GM12872 (cell line): ENCODE measurements at regions not wholly inside any gene's neighbourhood (a gene's known extent, or its start where the extent isn't known, plus 50 kb on each side); places are given as distances from the start of the nearest gene placed in this dataset.

Source experiments
- TF ChIP-seq, protein P1 (sequence below): IDR thresholded peaks from 3 replicates; pipeline ENCODE4 v1.5.1; 2011; ENCODE audit warnings: low read depth, mild to moderate bottlenecking, low read length, moderate library complexity; ENCODE audit not compliant: insufficient read depth

DNA sequence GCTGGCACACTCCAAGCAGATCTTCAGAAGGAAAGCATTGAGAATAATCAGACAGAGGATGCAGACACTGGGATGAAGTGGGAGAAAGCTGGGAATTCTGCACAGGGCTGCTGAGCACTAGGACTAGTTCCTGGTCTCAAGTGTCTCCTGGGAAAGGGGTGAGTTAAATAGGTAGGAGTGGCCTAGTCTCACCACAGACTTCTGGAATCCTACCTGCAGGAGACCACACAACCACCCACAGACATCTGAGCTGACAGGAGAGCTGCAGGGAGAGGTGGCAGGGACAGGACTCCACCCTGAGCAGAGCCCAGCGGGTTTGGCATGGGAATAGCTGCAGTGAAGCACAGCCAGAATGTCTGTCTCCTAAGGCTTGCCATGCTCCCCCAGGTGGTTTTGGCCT is 95.1 kb upstream of the GALNTL6 start:
- TF ChIP-seq, protein P1, sequence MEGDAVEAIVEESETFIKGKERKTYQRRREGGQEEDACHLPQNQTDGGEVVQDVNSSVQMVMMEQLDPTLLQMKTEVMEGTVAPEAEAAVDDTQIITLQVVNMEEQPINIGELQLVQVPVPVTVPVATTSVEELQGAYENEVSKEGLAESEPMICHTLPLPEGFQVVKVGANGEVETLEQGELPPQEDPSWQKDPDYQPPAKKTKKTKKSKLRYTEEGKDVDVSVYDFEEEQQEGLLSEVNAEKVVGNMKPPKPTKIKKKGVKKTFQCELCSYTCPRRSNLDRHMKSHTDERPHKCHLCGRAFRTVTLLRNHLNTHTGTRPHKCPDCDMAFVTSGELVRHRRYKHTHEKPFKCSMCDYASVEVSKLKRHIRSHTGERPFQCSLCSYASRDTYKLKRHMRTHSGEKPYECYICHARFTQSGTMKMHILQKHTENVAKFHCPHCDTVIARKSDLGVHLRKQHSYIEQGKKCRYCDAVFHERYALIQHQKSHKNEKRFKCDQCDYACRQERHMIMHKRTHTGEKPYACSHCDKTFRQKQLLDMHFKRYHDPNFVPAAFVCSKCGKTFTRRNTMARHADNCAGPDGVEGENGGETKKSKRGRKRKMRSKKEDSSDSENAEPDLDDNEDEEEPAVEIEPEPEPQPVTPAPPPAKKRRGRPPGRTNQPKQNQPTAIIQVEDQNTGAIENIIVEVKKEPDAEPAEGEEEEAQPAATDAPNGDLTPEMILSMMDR = no peak

DNA sequence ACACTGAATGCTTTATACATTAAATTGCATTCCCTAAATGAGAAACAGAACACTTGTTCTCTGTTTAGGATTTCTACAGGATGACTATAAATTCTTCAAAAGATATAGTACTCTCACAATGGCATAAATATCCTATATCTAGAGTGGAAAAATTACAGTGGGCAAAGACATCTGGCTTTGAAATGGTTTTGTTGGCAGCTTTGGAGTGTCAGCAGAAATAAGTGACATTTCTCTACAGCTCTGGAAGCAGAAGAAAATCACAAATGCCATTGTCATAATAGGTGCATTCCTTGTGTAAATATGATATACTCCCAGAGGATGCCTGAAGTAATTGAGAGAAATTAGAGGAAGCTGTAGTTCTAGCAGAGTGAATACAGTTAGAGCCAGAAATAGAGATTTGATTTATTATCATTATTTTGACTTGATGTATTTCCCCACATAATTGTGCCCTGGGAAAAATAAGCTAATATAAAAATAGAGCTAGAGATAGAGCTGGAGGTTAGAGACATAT is 95.9 kb upstream of the GALNTL6 start:
- TF ChIP-seq, protein P1 = no peak

DNA sequence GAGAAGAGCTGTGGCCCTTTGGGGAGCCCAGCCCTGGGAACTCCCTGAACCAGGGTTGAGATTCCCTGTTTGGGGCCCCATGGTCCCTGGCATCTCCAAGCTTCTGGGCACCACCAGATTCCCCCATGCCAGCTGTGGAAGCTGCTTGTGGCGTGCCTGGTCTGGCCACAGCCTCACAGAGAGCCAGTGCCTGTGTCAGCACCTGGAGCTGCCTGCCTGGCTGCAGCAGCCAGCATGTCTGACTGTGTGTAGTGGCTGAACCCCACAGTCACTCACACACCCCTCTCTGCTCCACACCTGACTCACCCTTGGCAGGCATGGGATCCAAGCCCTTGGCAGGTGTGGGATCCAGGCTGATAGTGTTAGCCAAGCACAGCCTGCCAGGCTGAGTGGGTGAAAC is 97.2 kb upstream of the GALNTL6 start:
- TF ChIP-seq, protein P1 = no peak

DNA sequence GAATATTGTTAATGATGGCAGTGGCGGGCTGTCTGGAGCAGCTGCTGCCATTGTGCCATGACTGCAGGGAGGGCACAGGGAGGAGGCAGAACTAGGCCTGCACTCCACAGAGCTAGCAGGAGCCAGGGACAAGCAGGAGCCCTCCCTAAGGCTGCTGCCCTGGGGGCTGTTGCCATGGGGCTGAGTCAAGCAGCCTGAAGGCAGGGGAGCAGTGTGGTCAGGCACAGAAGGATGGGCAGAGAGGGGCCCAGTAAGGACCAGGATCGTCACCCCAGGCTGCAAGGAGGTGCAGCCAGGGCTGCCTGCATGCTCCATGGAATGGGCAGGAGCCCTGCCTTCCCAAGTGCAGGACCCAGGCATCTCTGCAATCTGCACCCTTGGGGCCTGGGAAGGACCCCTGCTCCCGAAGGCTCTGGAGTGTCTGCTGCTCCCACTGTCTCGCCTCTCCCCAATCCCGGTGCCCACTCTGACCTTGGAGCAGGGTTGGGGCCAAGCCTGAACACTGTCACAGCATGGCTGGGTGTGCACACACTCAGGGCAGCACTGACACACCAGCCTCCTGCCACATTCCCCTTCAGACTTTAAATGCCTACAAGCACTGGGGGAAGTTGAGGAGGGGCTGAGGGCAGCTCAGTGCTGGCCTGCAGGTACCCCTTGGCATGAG is 98.3 kb upstream of the GALNTL6 start:
- TF ChIP-seq, protein P1 = no peak

DNA sequence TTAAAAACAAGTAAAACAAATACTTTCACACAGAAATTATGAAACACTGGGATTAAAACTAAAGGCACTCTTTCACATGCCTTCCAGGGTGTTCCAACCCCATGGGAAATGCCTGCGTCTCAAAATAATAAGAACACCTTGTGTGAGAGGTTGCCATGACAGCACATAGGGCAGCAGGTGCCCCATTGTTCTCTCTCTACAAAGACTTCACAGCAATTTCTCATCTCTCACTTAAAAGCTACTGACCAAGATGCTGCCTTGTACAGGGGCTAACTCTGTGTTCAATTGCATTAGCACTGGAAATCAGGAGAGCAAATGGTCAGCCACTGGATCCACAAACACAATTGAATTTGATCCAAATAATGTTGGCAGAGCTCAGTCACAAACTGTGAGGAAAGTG is 102.5 kb upstream of the GALNTL6 start:
- TF ChIP-seq, protein P1 = no peak

DNA sequence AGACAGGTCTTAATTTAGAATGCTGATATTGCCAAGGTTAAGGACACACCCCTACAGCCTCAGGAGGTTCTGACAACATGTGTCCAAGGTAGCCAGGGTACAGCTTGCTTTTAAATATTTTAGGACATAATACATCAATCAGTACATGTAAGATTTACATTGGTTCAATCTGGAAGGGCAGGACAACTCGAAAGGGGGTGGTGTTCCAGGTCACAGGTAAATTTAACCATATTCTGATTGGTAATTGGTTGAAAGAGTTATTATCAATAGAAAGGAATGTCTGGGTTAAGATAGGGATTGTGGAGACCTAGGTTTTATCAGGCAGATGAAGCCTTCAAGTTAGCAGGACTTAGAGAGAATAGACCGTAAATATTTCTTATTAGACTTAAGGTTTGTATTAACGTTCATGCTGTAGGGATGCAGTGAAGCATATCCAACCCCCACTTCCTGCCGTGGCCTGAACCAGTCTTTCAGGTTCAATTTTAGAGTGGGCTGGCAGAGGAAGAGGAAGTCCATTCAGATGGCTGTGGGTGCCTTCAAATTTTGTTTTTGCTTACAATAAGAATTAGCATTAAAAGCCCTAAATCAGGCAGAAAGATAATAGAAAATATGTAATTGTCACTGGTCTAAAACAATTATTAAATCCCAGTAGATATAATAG is 136.5 kb upstream of the GALNTL6 start:
- TF ChIP-seq, protein P1 = no peak

DNA sequence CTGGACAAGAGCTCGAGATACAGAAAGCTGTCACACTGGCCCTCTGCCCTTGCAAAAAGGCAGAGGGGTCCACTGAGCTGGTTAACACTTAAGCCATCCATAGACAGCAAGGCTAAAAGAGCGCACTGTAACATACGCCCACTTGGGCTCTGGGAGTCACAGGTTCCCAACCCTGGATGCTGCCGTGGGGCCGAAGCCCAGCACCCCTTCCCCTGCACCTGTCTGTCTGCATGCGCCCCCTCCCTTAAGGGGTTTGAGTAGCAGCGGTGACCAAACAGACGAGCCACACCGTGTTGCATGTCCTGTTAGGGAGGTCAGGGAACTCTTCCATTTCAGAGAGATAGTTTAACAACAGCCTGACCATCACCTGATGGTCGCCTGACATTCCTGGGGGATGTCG is 138.4 kb upstream of the GALNTL6 start:
- TF ChIP-seq, protein P1 = no peak
